ENCODE measurements at regions not wholly inside any gene's neighbourhood (a gene's known extent, or its start where the extent isn't known, plus 50 kb on each side); places are given as distances from the start of the nearest gene placed in this dataset.

GRCh38 chr18:72063001-72063400 lies 481.1 kb downstream of the CBLN2 start:
- DNase-seq = no peak

GRCh38 chr18:72058851-72059250 lies 485.3 kb downstream of the CBLN2 start:
- no peak for DNase-seq

DNA sequence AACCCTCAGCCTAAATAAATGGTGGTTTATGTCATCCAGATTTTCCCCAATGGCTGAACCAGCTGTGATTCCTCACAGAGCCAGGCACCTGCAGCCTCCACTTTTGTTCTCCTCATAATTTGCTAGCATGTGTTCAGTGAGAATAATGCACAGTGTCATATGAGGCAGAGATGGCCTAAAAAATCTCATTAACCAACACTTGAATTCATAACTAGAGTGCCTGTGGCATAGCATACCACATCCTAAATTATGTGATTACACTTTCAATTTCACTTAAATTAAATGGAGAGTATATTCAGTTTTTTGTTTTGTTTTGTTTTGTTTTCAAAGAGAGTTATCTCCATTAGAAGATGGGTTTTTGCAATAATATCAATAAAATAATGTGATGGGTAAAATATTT lies 488.0 kb downstream of the CBLN2 start:
- no peak for DNase-seq

DNA sequence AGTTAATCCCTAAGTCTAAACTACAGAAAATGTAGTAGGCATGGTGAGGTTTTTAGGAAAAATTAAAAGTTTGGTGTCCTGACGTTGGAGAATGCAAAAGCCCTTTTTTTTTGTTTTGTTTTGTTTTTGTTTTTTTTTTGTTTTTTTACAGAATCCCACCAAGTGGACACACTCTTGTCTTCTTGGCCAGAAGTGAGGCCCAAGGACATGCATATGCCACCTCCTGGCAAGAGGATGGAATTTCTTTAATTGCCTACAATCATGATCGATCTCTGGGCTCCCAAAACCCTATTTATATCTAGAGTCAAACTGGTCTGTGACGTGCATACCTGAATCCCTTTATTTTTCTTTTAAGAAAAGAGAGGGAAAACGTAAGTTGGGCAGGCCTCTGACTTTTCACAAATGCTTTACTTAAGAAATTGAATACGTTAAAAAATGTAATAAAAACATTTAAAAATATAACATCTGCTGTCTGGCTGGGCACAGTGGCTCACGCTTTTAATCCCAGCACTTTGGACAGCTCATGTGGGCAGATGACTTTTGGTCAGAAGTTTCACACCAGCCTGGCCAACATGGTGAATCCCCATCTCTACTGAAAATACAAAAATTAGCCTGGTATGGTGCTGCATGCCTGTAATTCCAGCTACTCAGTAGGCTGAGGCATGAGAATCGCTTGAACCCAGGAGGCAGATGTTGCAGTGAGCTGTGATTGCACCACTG lies 502.7 kb downstream of the CBLN2 start:
- DNase-seq = no peak

DNA sequence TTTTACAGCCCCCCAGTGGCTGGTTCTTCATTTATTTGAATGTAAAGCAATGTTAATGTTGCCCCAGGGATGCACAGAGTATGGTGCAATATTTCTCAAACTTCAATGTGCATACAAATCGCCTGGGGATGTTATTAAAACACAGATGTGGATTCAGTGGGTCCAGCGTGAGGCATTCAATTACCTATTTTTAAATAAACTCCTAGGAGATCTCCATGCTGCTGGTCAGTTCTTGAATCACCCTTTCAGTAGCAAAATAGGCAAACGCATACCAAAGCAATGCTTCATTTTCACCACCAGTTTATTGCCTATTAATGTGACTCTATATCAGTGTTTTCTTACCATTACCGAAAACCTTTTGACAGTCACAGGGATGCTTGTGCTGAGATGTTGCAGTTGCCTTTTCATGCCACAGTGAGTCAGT lies 530.7 kb downstream of the CBLN2 start:
- DNase-seq = no peak

DNA sequence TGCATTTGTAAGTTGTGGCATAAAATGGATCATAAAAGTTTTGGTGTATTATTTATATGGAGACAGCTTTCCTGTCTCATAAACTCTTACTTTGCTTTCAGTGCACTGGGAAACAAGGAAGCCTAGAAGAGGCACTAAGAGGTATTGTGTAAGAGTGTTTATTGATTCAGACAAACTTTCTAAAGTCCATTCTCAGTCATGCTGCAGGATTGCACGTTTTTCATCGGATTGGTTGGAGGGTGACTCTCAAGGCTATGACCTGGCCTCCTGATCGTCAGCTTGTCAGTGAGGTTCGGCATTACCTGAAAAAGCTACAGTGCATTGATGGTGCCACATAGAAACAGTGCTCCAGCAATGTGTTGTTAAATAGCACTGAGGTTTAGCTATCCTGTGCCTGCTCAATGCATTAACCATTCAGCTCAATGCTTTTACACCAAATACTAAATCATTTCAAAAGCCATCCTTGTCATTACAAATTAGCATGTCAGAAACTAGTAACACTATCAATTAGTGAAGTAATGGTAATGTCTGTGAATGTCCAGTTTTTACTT lies 545.5 kb downstream of the CBLN2 start:
- DNase-seq = no peak

- DNase-seq = no peak
Observed at GRCh38 chr18:71995904-71996465, 548.2 kb downstream of the CBLN2 start.

- DNase-seq = no peak
Observed at GRCh38 chr18:71994273-71994672, 549.9 kb downstream of the CBLN2 start.

DNA sequence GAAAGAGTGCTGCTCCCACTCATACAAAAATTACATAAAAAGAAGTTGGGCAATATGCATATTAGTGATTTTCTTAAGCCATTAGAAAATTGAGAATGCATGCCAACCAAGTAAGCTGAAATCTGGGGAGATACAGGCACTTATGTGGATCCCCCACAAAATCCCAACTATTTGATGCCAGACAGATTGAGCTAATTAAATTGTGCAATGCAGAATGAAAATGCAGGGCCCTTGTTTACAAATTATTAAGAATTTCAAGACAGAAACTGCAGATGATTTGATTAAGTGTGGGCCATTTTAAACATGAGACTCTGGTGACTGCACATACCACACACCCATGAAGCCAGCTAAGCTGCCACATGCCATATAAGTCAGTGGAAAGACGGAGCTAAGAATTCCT lies 554.5 kb downstream of the CBLN2 start:
- no peak for DNase-seq

DNA sequence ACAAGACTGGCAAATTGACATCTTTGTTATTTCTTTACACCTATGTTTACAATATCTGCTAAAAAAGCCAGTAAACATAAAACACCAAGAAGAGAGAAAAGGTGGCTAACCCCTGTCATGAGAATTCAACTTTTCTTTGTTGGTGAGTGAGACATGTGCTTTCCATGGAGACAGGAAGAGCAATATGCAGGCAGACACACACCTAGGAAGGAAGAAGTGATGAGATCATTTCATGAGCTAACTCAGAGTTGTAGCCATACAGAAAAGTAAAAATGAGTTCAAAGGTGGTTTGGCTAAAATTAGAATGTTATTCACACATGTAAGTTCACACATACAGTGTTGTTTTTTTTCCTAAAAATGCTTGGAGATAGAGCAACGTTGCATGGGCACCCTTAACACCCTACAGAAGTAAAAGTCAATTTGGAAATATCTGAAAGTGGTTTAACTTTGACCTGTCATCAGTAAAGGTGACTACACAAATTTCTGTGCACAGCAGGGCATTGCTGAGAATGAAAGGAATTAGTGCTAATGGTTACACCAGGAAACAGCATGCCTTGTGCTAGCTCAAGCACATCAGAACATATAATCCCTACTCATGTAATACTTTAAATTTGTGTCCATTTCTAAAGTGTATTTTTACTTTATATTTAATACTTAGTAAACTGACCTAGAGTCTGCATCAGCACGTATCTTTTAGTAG lies 557.6 kb downstream of the CBLN2 start:
- DNase-seq = no peak

DNA sequence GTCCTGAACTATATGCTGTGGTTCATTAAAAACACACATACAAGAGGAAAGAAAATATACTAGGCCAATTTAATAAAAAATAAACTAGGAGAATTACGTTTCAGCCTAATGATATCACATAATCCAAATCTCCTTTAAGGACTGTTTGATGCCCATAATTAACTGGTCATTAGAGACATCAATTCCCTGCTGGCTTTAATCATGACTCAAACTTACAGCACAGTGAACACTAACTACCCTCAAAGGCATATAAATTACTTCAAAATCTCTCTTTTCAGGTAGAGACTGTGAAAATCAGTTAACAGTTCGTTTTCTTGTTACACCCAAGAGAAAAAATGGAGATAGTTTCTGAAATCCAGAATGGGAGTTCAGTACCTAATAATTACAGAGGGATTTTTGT lies 567.4 kb downstream of the CBLN2 start:
- DNase-seq = no peak

DNA sequence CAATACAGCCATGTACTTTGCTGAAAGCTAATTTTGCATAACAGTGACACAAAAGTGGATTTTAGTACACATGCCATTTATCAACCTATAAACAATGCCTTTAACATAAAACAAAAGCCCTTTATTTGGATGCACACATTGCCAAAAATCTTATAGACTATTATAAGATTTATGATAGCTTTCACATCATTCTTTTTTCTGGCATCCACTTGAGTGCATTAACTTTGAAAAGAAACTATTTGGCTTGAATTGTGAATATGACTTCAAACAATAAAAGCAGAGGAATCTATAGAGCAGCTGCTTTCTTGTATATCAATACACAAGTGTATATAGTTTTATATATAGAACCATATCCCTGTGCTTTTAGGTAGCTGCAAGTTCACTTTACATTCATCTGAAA lies 577.4 kb downstream of the CBLN2 start:
- no peak for DNase-seq

DNA sequence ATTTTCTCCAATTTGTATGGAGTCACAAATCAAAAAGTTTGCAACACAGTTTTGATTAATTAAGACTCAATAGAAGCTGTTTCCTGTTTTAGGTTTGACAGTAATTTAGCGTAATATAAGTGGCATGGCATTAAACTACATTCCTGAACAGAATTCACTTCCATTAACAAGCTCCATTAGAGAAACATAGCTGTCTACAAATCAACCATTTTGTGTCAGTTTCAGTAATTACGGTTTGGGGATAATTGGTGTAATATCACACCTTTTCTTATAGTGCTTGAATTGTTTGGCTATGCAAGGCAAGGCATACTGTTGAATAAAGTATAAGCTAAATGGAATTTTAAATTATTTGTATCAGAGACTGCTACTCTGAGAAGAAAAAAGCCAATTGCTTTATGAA lies 585.5 kb downstream of the CBLN2 start:
- no peak for DNase-seq

GRCh38 chr18:71951001-71951400 lies 593.1 kb downstream of the CBLN2 start:
- DNase-seq = no peak

- DNase-seq = no peak
Observed at GRCh38 chr18:71942433-71942832, 601.7 kb downstream of the CBLN2 start.

- no peak for DNase-seq
Observed at GRCh38 chr18:71939483-71939882, 604.7 kb downstream of the CBLN2 start.

GRCh38 chr18:71936744-71937143 lies 607.4 kb downstream of the CBLN2 start:
- DNase-seq = no peak

DNA sequence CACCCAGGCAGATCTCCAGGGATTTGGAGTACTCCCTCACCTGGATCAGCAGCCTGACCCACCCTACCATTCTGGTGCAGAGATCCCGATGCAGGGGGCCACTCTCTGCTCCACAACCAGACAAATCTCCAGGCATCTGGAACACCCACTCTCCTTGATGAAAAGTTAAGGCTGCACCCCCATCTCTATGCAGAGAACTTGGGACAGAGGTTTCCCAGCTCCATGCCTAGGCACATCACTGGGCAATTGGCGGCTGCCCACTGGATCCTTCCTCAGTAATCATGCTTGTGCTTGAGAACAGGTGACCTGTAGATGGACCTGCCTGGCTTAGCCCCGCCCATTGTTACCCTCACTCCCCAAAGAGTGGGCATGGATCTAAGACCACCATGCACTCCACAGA lies 624.9 kb downstream of the CBLN2 start:
- no peak for DNase-seq

GRCh38 chr18:71913641-71914040 lies 630.5 kb downstream of the CBLN2 start:
- DNase-seq = no peak

- no peak for DNase-seq
Observed at GRCh38 chr18:71902482-71902881, 641.7 kb downstream of the CBLN2 start.

- DNase-seq = no peak
Observed at GRCh38 chr18:71899707-71900472, 644.3 kb downstream of the CBLN2 start.

DNA sequence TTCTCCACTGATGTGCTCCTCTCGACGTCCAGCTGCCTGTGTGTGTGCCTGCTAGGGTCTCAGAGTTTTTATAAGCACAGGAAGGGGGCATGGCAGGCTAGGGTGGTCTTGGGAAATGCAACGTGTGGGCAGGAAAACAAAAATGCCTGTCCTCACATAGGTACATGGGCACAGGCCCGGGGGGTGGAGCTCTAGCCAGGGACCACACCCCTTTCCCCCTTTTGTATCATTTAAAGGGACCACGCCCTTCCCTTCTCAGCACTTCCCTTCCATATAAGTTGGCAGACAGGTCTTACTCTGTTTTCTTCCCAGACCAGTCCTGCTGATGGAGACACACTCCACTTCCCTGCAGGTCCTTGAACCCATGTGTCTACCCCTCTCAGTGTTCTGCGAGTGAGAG lies 645.0 kb downstream of the CBLN2 start:
- DNase-seq = no peak

- DNase-seq = no peak
Observed at GRCh38 chr18:71887509-71887908, 656.6 kb downstream of the CBLN2 start.
